ENCODE measurements at regions not wholly inside any gene's neighbourhood (a gene's known extent, or its start where the extent isn't known, plus 50 kb on each side); places are given as distances from the start of the nearest gene placed in this dataset.
A peak's percentile ranks its signal among the peaks of the same experiment; 100 is the strongest.

DNA sequence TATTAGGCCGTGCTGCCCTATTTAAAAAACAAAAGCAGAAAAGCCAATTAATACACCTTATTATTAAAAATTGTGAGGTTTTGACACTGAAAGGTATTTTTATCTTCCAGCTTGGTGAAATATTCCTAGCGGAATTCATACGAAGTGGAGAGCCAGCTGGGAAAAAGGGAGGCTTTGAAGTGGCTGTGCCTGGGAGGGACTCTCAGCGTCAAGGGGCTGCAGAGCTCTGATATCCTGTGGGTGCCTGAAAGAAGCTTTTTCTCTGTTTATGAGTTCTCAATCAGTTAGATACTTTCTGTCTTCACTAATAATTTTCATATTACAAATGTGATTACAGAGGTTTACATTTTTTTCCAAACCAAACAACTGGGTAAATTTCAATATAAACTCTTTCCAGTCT, 140.2 kb upstream of the MIR17HG start:
- Histone ChIP-seq H2BK5ac (ENCODE audit: low read depth, low read length, poor library complexity) (peak overlapping the region; percentile 19), H3K9ac (ENCODE audit: low read length) (no peak overlapping the region), H2AK5ac (ENCODE audit: low read length) (no peak overlapping the region), H3K4me2 (ENCODE audit: low read length) (no peak overlapping the region), H3K79me2 (ENCODE audit: control insufficient read depth, insufficient read depth, low read length, poor library complexity) (peaks cover 2% of the 10 kb centered on the region), H3K14ac (ENCODE audit: low read length) (no peak overlapping the region), H3K4ac (ENCODE audit: low read depth, low read length) (no peak overlapping the region), H3K79me1 (ENCODE audit: low read length) (peaks cover 14% of the 10 kb centered on the region), H4K12ac (ENCODE audit: low read depth, low read length) (no peak overlapping the region), H3K9me3 (ENCODE audit: insufficient read depth, low read depth, low read length) (no peaks in the 10 kb centered on the region), H4K8ac (ENCODE audit: low read depth, low read length) (no peak overlapping the region), H3K27me3 (ENCODE audit: insufficient read depth, low read length) (no peaks in the 10 kb centered on the region), H4K91ac (ENCODE audit: low read depth, low read length) (peak overlapping the region; percentile 43), H2BK120ac (ENCODE audit: insufficient read depth, low read length, poor library complexity) (no peak overlapping the region), H2BK12ac (ENCODE audit: low read length) (no peak overlapping the region), H2AFZ (ENCODE audit: insufficient read depth, low read length, poor library complexity) (no peak overlapping the region), H3K27ac (ENCODE audit: low read depth, low read length) (peak overlapping the region; percentile 47), H3K4me3 (ENCODE audit: low read depth, low read length) (no peak overlapping the region), H3K4me1 (ENCODE audit: control insufficient read depth in 1 of 2, insufficient read depth in 2 of 2, low read length in 2 of 2) (peaks cover 2 to 3% of the 10 kb centered on the region in 2 experiments), H3K23ac (ENCODE audit: low read length) (no peak overlapping the region), H3K18ac (ENCODE audit: low read length) (no peak overlapping the region), H3K36me3 (ENCODE audit: control insufficient read depth in 1 of 2, insufficient read depth in 2 of 2, low read length in 2 of 2) (no peaks in the 10 kb centered on the region)
- no peak for DNase-seq
- WGBS (ENCODE audit: extremely low coverage, insufficient coverage, insufficient read length): no CpG with 5 or more reads among the region's 4 CpGs

DNA sequence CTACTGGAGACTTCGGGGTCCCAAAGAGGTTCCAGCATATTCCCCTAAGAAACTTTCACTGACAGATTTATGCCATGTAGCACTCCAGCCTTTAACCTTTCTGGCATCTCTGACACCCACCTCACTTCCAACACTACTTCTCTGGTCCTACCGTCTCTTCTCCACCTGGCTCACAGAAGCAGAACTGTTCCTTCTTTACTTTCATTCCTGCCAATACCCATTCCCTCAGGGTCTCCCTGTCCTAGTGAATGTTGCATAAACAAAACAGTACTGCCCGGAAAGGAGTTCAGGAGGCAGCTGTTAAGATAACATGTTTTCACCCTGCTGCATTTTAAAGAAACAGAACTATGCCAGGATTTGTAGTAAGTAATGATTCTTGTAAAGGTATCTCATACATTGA, 136.0 kb upstream of the MIR17HG start:
- H3K4me3 ChIP-seq (ENCODE audit: low read depth, low read length): no peak overlapping the region
- no peak overlapping the region for H2AK5ac ChIP-seq (ENCODE audit: low read length)
- peaks cover 0 to 6% of the 10 kb centered on the region in 2 experiments for H3K4me1 ChIP-seq (ENCODE audit: control insufficient read depth in 1 of 2, insufficient read depth in 2 of 2, low read length in 2 of 2)
- peaks cover 17% of the 10 kb centered on the region for H3K79me1 ChIP-seq (ENCODE audit: low read length)
- no peak overlapping the region for H2AFZ ChIP-seq (ENCODE audit: insufficient read depth, low read length, poor library complexity)
- H3K23ac ChIP-seq (ENCODE audit: low read length): no peak overlapping the region
- H3K9me3 ChIP-seq (ENCODE audit: insufficient read depth, low read depth, low read length): no peaks in the 10 kb centered on the region
- no peaks in the 10 kb centered on the region for H3K27me3 ChIP-seq (ENCODE audit: insufficient read depth, low read length)
- no peak overlapping the region for H2BK12ac ChIP-seq (ENCODE audit: low read length)
- H3K9ac ChIP-seq (ENCODE audit: low read length): no peak overlapping the region
- H4K8ac ChIP-seq (ENCODE audit: low read depth, low read length): no peak overlapping the region
- H2BK120ac ChIP-seq (ENCODE audit: insufficient read depth, low read length, poor library complexity): no peak overlapping the region
- H3K14ac ChIP-seq (ENCODE audit: low read length): no peak overlapping the region
- H3K36me3 ChIP-seq (ENCODE audit: control insufficient read depth in 1 of 2, insufficient read depth in 2 of 2, low read length in 2 of 2): no peaks in the 10 kb centered on the region
- no peak overlapping the region for H3K4ac ChIP-seq (ENCODE audit: low read depth, low read length)
- H3K27ac ChIP-seq (ENCODE audit: low read depth, low read length): peak overlapping the region; percentile 85
- peak overlapping the region; percentile 56 for H3K4me2 ChIP-seq (ENCODE audit: low read length)
- peak; percentile 25 to 64 for DNase-seq
- peak overlapping the region; percentile 5 for H2BK5ac ChIP-seq (ENCODE audit: low read depth, low read length, poor library complexity)
- WGBS (ENCODE audit: extremely low coverage, insufficient coverage, insufficient read length): no CpG with 5 or more reads among the region's 3 CpGs
- H3K79me2 ChIP-seq (ENCODE audit: control insufficient read depth, insufficient read depth, low read length, poor library complexity): no peaks in the 10 kb centered on the region
- H4K12ac ChIP-seq (ENCODE audit: low read depth, low read length): no peak overlapping the region
- H3K18ac ChIP-seq (ENCODE audit: low read length): no peak overlapping the region
- no peak overlapping the region for H4K91ac ChIP-seq (ENCODE audit: low read depth, low read length)

DNA sequence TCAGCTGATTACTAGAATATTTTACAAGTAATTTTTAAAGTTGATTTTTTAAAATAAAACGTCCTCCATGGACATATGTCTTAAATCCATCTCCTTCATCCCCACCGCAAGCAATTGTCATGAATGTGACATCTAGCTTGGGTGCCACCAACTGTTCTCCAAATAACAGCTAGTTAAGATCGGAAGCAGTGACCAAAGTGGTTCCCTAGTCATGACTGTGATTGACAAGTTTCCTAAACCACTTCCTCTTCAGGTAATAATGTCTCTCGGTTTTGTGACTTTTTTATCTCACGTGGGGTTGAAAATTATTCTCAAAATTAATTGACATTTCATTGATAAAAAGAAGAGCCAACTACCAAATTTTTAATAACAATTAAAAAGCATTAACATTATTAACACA, 135.3 kb upstream of the MIR17HG start:
- Histone ChIP-seq H3K14ac (ENCODE audit: low read length) (peak overlapping the region; percentile 93), H2BK120ac (ENCODE audit: insufficient read depth, low read length, poor library complexity) (peak overlapping the region; percentile 93), H4K91ac (ENCODE audit: low read depth, low read length) (peak overlapping the region; percentile 80), H4K8ac (ENCODE audit: low read depth, low read length) (no peak overlapping the region), H2AFZ (ENCODE audit: insufficient read depth, low read length, poor library complexity) (no peak overlapping the region), H3K79me2 (ENCODE audit: control insufficient read depth, insufficient read depth, low read length, poor library complexity) (no peaks in the 10 kb centered on the region), H2BK12ac (ENCODE audit: low read length) (peak overlapping the region; percentile 95), H3K79me1 (ENCODE audit: low read length) (peaks cover 18% of the 10 kb centered on the region), H2BK5ac (ENCODE audit: low read depth, low read length, poor library complexity) (peak overlapping the region; percentile 91), H3K9me3 (ENCODE audit: insufficient read depth, low read depth, low read length) (no peaks in the 10 kb centered on the region), H3K23ac (ENCODE audit: low read length) (no peak overlapping the region), H3K4me2 (ENCODE audit: low read length) (no peak overlapping the region), H3K4me1 (ENCODE audit: control insufficient read depth in 1 of 2, insufficient read depth in 2 of 2, low read length in 2 of 2) (peaks cover 0 to 6% of the 10 kb centered on the region in 2 experiments), H3K18ac (ENCODE audit: low read length) (no peak overlapping the region), H4K12ac (ENCODE audit: low read depth, low read length) (no peak overlapping the region), H2AK5ac (ENCODE audit: low read length) (no peak overlapping the region), H3K4me3 (ENCODE audit: low read depth, low read length) (no peak overlapping the region), H3K27ac (ENCODE audit: low read depth, low read length) (peak overlapping the region; percentile 65), H3K36me3 (ENCODE audit: control insufficient read depth in 1 of 2, insufficient read depth in 2 of 2, low read length in 2 of 2) (no peaks in the 10 kb centered on the region), H3K4ac (ENCODE audit: low read depth, low read length) (peak overlapping the region; percentile 83), H3K9ac (ENCODE audit: low read length) (no peak overlapping the region), H3K27me3 (ENCODE audit: insufficient read depth, low read length) (no peaks in the 10 kb centered on the region)
- DNase-seq: no peak
- no CpG with 5 or more reads among the region's 5 CpGs for WGBS (ENCODE audit: extremely low coverage, insufficient coverage, insufficient read length)

DNA sequence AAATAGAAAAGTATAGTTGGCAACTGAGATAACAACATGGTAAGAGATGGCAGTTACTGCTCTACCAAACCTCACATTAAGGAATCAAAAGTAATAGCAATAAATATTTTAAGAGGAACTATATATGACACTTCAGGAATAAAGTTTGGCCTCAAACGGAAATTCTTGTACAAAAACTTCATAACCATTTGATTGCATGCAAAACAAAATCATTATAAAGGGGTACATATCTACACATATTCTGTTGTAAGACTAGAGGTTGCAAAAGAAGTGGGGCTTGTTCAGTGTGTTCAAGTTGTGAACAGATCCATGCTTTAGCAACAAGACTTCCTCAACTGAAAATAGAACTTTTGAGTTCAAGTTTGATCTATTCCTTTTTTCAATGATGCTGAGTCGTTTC, 133.5 kb upstream of the MIR17HG start:
- peak overlapping the region; percentile 93 for H2BK120ac ChIP-seq (ENCODE audit: insufficient read depth, low read length, poor library complexity)
- H3K79me2 ChIP-seq (ENCODE audit: control insufficient read depth, insufficient read depth, low read length, poor library complexity): no peaks in the 10 kb centered on the region
- H2BK5ac ChIP-seq (ENCODE audit: low read depth, low read length, poor library complexity): peak overlapping the region; percentile 89
- no peak overlapping the region for H3K14ac ChIP-seq (ENCODE audit: low read length)
- H4K8ac ChIP-seq (ENCODE audit: low read depth, low read length): no peak overlapping the region
- H2AFZ ChIP-seq (ENCODE audit: insufficient read depth, low read length, poor library complexity): no peak overlapping the region
- H3K23ac ChIP-seq (ENCODE audit: low read length): no peak overlapping the region
- no peak overlapping the region for H4K12ac ChIP-seq (ENCODE audit: low read depth, low read length)
- WGBS (ENCODE audit: extremely low coverage, insufficient coverage, insufficient read length): no CpG with 5 or more reads among the region's 2 CpGs
- peaks cover 19% of the 10 kb centered on the region for H3K79me1 ChIP-seq (ENCODE audit: low read length)
- H4K91ac ChIP-seq (ENCODE audit: low read depth, low read length): peak overlapping the region; percentile 90
- no peak overlapping the region for H3K18ac ChIP-seq (ENCODE audit: low read length)
- no peaks in the 10 kb centered on the region for H3K36me3 ChIP-seq (ENCODE audit: control insufficient read depth in 1 of 2, insufficient read depth in 2 of 2, low read length in 2 of 2)
- H2AK5ac ChIP-seq (ENCODE audit: low read length): no peak overlapping the region
- H3K9ac ChIP-seq (ENCODE audit: low read length): no peak overlapping the region
- H3K9me3 ChIP-seq (ENCODE audit: insufficient read depth, low read depth, low read length): no peaks in the 10 kb centered on the region
- H3K4ac ChIP-seq (ENCODE audit: low read depth, low read length): no peak overlapping the region
- H2BK12ac ChIP-seq (ENCODE audit: low read length): peak overlapping the region; percentile 87
- H3K4me2 ChIP-seq (ENCODE audit: low read length): no peak overlapping the region
- peak overlapping the region; percentile 45 for H3K27ac ChIP-seq (ENCODE audit: low read depth, low read length)
- DNase-seq: no peak
- H3K4me3 ChIP-seq (ENCODE audit: low read depth, low read length): no peak overlapping the region
- H3K27me3 ChIP-seq (ENCODE audit: insufficient read depth, low read length): no peaks in the 10 kb centered on the region
- H3K4me1 ChIP-seq (ENCODE audit: control insufficient read depth in 1 of 2, insufficient read depth in 2 of 2, low read length in 2 of 2): peaks cover 0 to 8% of the 10 kb centered on the region in 2 experiments

All from trophoblast cell (in vitro differentiated cells and primary cell).